ENCODE measurements at regions not wholly inside any gene's neighbourhood (a gene's known extent, or its start where the extent isn't known, plus 50 kb on each side); places are given as distances from the start of the nearest gene placed in this dataset.

DNA sequence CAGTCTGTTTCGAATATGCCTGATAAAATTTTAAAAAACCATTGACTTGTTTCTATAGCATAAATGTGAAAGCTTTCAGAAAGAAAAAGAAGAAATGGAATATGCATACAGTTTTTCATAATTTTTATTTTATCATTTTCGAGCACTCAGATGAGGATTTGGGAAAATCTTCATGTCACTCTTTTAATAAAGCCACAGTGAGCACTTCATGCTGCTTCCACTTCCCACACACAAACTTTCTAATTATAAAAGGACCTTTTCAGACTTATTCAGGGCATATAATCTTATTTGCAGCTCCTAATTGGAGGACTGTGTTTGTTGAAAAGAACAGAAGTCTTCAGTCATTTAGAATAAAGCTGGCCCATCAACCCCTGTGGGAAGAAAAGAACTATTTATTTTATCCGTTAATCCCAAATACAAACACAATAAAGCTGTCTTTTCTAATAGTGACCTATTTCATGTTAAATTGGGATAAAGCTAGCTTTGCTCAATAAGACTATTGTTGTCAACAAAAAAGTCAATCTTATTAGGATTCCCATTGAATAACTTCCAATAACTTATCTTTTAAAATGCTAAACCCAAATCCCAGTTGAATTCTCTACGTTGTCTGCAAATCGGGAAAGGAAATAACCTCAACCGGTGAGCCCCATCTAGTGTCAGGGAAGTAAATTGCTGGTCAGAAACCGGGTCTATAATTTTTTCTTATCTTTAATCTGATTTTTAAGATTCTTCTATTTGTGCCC lies 211.5 kb downstream of the PDGFRA start:
- TF ChIP-seq, protein P1, sequence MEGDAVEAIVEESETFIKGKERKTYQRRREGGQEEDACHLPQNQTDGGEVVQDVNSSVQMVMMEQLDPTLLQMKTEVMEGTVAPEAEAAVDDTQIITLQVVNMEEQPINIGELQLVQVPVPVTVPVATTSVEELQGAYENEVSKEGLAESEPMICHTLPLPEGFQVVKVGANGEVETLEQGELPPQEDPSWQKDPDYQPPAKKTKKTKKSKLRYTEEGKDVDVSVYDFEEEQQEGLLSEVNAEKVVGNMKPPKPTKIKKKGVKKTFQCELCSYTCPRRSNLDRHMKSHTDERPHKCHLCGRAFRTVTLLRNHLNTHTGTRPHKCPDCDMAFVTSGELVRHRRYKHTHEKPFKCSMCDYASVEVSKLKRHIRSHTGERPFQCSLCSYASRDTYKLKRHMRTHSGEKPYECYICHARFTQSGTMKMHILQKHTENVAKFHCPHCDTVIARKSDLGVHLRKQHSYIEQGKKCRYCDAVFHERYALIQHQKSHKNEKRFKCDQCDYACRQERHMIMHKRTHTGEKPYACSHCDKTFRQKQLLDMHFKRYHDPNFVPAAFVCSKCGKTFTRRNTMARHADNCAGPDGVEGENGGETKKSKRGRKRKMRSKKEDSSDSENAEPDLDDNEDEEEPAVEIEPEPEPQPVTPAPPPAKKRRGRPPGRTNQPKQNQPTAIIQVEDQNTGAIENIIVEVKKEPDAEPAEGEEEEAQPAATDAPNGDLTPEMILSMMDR (IDR thresholded peaks at IDR 0.05; ENCODE audit: borderline replicate concordance, extremely low read depth, low read length, poor library complexity, severe bottlenecking): peak; percentile 56
- TF ChIP-seq EZH2 (IDR thresholded peaks at IDR 0.05; ENCODE audit: borderline replicate concordance, low read depth, low read length, severe bottlenecking): no peak
